Fibroblast of upper back skin (primary cell): ENCODE measurements at regions not wholly inside any gene's neighbourhood (a gene's known extent, or its start where the extent isn't known, plus 50 kb on each side); places are given as distances from the start of the nearest gene placed in this dataset.
"Not testable (repeated sequence)": the region's sequence is repeated elsewhere in the genome, so short reads cannot be mapped to it uniquely, and the experiment has no call there.

Experiments
- DNase-seq: peaks from one replicate; pipeline ENCODE4 v3.0.0-alpha.2; 2013

- DNase-seq = no peak
Observed at GRCh38 chr12:20003252-20003651, 365.1 kb upstream of the PDE3A start.

GRCh38 chr12:20004952-20005351 lies 363.4 kb upstream of the PDE3A start:
- peak; percentile 70 for DNase-seq

GRCh38 chr12:20006871-20007730 lies 361.2 kb upstream of the PDE3A start:
- peak; percentile 82 for DNase-seq

GRCh38 chr12:20009965-20010364 lies 358.4 kb upstream of the PDE3A start:
- DNase-seq = not testable (repeated sequence)

GRCh38 chr12:20011200-20011599 lies 357.1 kb upstream of the PDE3A start:
- DNase-seq = peak; percentile 52

- DNase-seq = no peak
Observed at GRCh38 chr12:20017802-20018201, 350.5 kb upstream of the PDE3A start.

- no peak for DNase-seq
Observed at GRCh38 chr12:20018406-20018805, 349.9 kb upstream of the PDE3A start.

- peak; percentile 35 for DNase-seq
Observed at GRCh38 chr12:20024194-20024593, 344.1 kb upstream of the PDE3A start.

GRCh38 chr12:20028033-20028432 lies 340.3 kb upstream of the PDE3A start:
- no peak for DNase-seq

GRCh38 chr12:20030826-20031225 lies 337.5 kb upstream of the PDE3A start:
- DNase-seq = no peak

GRCh38 chr12:20039562-20039961 lies 328.8 kb upstream of the PDE3A start:
- DNase-seq = no peak

GRCh38 chr12:20040184-20040583 lies 328.2 kb upstream of the PDE3A start:
- no peak for DNase-seq

- no peak for DNase-seq
Observed at GRCh38 chr12:20040831-20041230, 327.5 kb upstream of the PDE3A start.

- no peak for DNase-seq
Observed at GRCh38 chr12:20044351-20044750, 324.0 kb upstream of the PDE3A start.

GRCh38 chr12:20044846-20045245 lies 323.5 kb upstream of the PDE3A start:
- DNase-seq = peak; percentile 61

- DNase-seq = no peak
Observed at GRCh38 chr12:20047901-20048300, 320.4 kb upstream of the PDE3A start.

- peak; percentile 57 for DNase-seq
Observed at GRCh38 chr12:20050221-20050620, 318.1 kb upstream of the PDE3A start.

- no peak for DNase-seq
Observed at GRCh38 chr12:20053782-20054181, 314.6 kb upstream of the PDE3A start.

- DNase-seq = no peak
Observed at GRCh38 chr12:20055856-20056255, 312.5 kb upstream of the PDE3A start.

- no peak for DNase-seq
Observed at GRCh38 chr12:20057398-20057797, 310.9 kb upstream of the PDE3A start.

- DNase-seq = peak; percentile 89
Observed at GRCh38 chr12:20063116-20063515, 305.2 kb upstream of the PDE3A start.

GRCh38 chr12:20077618-20078017 lies 290.7 kb upstream of the PDE3A start:
- no peak for DNase-seq

GRCh38 chr12:20089077-20089476 lies 279.3 kb upstream of the PDE3A start:
- DNase-seq = no peak

- DNase-seq = not testable (repeated sequence)
Observed at GRCh38 chr12:20093190-20093810, 275.0 kb upstream of the PDE3A start.
